Upper lobe of left lung (tissue), 4 donors: ENCODE measurements at regions not wholly inside any gene's neighbourhood (a gene's known extent, or its start where the extent isn't known, plus 50 kb on each side); places are given as distances from the start of the nearest gene placed in this dataset.

ENCODE experiments used
- CTCF ChIP-seq, 6 experiments: fragments of 450-650 bp in 4 of 6; fragments of 200-600 bp in 2 of 6; sonication (generic) in 2 of 6; IDR thresholded peaks; one replicate each; pipeline ENCODE4 v1.5.1; 2016 to 2019; ENCODE audit warnings: antibody characterized with exemption in 6 of 6
- POLR2AphosphoS5 ChIP-seq, 2 donors: sonication (generic); formaldehyde crosslinking; IDR thresholded peaks; one replicate each; pipeline ENCODE4 v1.5.1; 2017; ENCODE audit warnings: antibody characterized with exemption in 2 of 2

- TF ChIP-seq CTCF (IDR thresholded peaks at IDR 0.05) (no peak), POLR2AphosphoS5 (IDR thresholded peaks at IDR 0.05) (no peak)
These were observed 251.4 kb downstream of the SOX9 start for GRCh38 chr17:72372185-72372584.
